ENCODE measurements at regions not wholly inside any gene's neighbourhood (a gene's known extent, or its start where the extent isn't known, plus 50 kb on each side); places are given as distances from the start of the nearest gene placed in this dataset.

- DNase-seq, result no peak
- intact Hi-C loops (cut with micrococcal nuclease), result no loop called here
- Mint-ChIP-seq H3K4me3 (no peak overlapping the region), H3K9me3 (no peaks in the 10 kb centered on the region), H3K36me3 (ENCODE audit: low read depth) (no peaks in the 10 kb centered on the region), H3K27ac (no peak overlapping the region), H3K27me3 (ENCODE audit: low read depth) (no peaks in the 10 kb centered on the region), H3K4me1 (ENCODE audit: low read depth) (no peaks in the 10 kb centered on the region)
- CTCF ChIA-PET, result interaction anchor here (0.7 kb wide), 1 partner anchor 54 kb away, joined by 3 read pairs; no protein-coding TSS in a partner anchor
Measured at GRCh38 chr10:78905957-78906308, 162.8 kb upstream of the ZMIZ1 start.

- DNase-seq, result no peak
- H3K27ac Mint-ChIP-seq, result no peak overlapping the region
- no peaks in the 10 kb centered on the region for H3K4me1 Mint-ChIP-seq (ENCODE audit: low read depth)
- H3K27me3 Mint-ChIP-seq (ENCODE audit: low read depth), result no peaks in the 10 kb centered on the region
- no peaks in the 10 kb centered on the region for H3K36me3 Mint-ChIP-seq (ENCODE audit: low read depth)
- H3K4me3 Mint-ChIP-seq, result no peak overlapping the region
- no peaks in the 10 kb centered on the region for H3K9me3 Mint-ChIP-seq
- intact Hi-C loops (cut with micrococcal nuclease), result no loop called here
- CTCF ChIA-PET, result no interaction called here
Measured at GRCh38 chr10:78906734-78907390, 161.9 kb upstream of the ZMIZ1 start.

GRCh38 chr10:78907551-78908211 is 161.1 kb upstream of the ZMIZ1 start:
- intact Hi-C loops (cut with micrococcal nuclease), result no loop called here
- H3K36me3 Mint-ChIP-seq (ENCODE audit: low read depth), result no peaks in the 10 kb centered on the region
- CTCF ChIA-PET, result no interaction called here

GRCh38 chr10:78909221-78909620 is 159.5 kb upstream of the ZMIZ1 start:
- no peaks in the 10 kb centered on the region for H3K27me3 Mint-ChIP-seq (ENCODE audit: low read depth)
- no peaks in the 10 kb centered on the region for H3K9me3 Mint-ChIP-seq
- intact Hi-C loops (cut with micrococcal nuclease), result no loop called here
- H3K4me3 Mint-ChIP-seq, result no peak overlapping the region
- no peaks in the 10 kb centered on the region for H3K36me3 Mint-ChIP-seq (ENCODE audit: low read depth)
- CTCF ChIA-PET, result interaction anchor here (0.6 to 1.3 kb wide), 3 partner anchors 9 to 223 kb away, joined by 3 to 7 read pairs (median 3); no protein-coding TSS in a partner anchor
- no peak overlapping the region for H3K27ac Mint-ChIP-seq
- DNase-seq, result peak; percentile 1
- no peaks in the 10 kb centered on the region for H3K4me1 Mint-ChIP-seq (ENCODE audit: low read depth)

More at GRCh38 chr10:78907551-78908211, 161.1 kb upstream of the ZMIZ1 start:
- Mint-ChIP-seq H3K27ac (no peak overlapping the region), H3K27me3 (ENCODE audit: low read depth) (no peaks in the 10 kb centered on the region), H3K4me1 (ENCODE audit: low read depth) (no peaks in the 10 kb centered on the region), H3K4me3 (no peak overlapping the region), H3K9me3 (no peaks in the 10 kb centered on the region)
- peak; percentile 2 for DNase-seq

DNA sequence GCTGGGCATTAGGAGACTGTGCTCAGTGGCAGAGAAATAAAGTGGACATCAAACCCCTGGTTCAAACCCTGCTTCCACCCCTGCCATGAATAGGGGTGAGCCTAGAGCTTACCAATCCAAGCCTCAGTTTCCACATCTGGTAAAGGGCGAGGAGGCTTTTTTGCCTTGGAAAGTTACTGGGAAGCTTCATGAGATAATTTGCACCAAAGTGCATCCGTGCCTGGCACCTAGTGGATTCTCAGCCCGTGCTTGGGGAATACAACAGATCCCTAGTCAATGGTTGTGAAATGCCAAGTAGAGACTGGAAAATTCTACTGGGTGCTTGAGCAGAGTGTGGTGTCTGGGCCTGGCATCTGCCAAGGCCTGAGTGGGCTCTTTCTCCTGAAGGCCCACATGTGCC is 158.7 kb upstream of the ZMIZ1 start:
- Mint-ChIP-seq H3K4me3 (no peak overlapping the region), H3K9me3 (no peaks in the 10 kb centered on the region), H3K4me1 (ENCODE audit: low read depth) (no peaks in the 10 kb centered on the region), H3K27me3 (ENCODE audit: low read depth) (no peaks in the 10 kb centered on the region), H3K27ac (no peak overlapping the region), H3K36me3 (ENCODE audit: low read depth) (no peaks in the 10 kb centered on the region)
- no peak for DNase-seq
- intact Hi-C loops (cut with micrococcal nuclease), result no loop called here
- CTCF ChIA-PET, result interaction anchor here (0.6 to 1.3 kb wide), 2 partner anchors 8 to 64 kb away, joined by 3 to 7 read pairs; no protein-coding TSS in a partner anchor

DNA sequence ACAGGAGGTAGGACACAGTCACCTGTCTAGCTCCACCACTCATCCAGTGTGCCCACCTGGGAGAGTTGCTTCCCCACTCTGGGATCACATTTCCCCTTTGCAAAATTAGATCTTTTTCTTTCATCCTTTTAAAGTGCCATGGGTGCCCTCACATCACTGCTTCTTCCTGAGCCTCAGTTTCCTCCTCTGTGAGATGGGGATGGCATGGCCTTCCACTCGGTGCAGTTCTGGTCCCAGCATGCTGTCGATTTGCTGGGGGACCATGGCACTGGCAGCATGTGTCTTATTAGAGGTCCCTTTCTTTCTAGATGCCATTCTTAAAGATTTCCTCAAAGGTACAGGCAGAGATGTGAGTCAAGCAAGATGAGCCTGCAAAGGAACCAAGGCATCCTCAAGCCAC is 158.3 kb upstream of the ZMIZ1 start:
- Mint-ChIP-seq H3K9me3 (no peaks in the 10 kb centered on the region), H3K4me3 (no peak overlapping the region), H3K27me3 (ENCODE audit: low read depth) (no peaks in the 10 kb centered on the region), H3K27ac (no peak overlapping the region), H3K36me3 (ENCODE audit: low read depth) (no peaks in the 10 kb centered on the region), H3K4me1 (ENCODE audit: low read depth) (no peaks in the 10 kb centered on the region)
- CTCF ChIA-PET, result no interaction called here
- DNase-seq, result no peak
- intact Hi-C loops (cut with micrococcal nuclease), result no loop called here

DNA sequence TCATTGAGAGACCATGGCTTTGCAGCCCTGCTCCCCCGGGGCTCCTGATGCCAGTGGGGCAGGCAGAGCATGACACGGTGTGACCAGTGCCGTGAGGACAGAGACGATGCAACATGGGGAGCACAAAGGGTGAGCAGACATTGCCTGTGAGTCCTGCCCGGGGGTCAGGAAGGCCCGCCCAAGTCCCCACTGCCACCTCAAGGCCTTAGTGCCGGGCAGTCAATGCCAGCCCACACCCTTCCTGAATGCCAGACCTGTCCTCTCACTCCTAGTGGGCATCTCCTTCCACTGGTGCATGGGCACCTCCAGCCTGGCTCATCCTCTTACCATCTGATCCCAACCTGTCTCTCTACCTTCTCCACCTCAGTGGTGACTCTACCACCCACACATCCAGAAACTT is 157.9 kb upstream of the ZMIZ1 start:
- H3K27me3 Mint-ChIP-seq (ENCODE audit: low read depth), result no peaks in the 10 kb centered on the region
- no peaks in the 10 kb centered on the region for H3K36me3 Mint-ChIP-seq (ENCODE audit: low read depth)
- H3K27ac Mint-ChIP-seq, result no peak overlapping the region
- intact Hi-C loops (cut with micrococcal nuclease), result no loop called here
- no peaks in the 10 kb centered on the region for H3K9me3 Mint-ChIP-seq
- no peak for DNase-seq
- CTCF ChIA-PET, result no interaction called here
- H3K4me3 Mint-ChIP-seq, result no peak overlapping the region
- no peaks in the 10 kb centered on the region for H3K4me1 Mint-ChIP-seq (ENCODE audit: low read depth)

- intact Hi-C loops (cut with micrococcal nuclease), result no loop called here
- H3K27ac Mint-ChIP-seq, result no peak overlapping the region
- no peak overlapping the region for H3K4me3 Mint-ChIP-seq
- CTCF ChIA-PET, result no interaction called here
- H3K36me3 Mint-ChIP-seq (ENCODE audit: low read depth), result no peaks in the 10 kb centered on the region
- no peaks in the 10 kb centered on the region for H3K9me3 Mint-ChIP-seq
- no peaks in the 10 kb centered on the region for H3K4me1 Mint-ChIP-seq (ENCODE audit: low read depth)
- no peaks in the 10 kb centered on the region for H3K27me3 Mint-ChIP-seq (ENCODE audit: low read depth)
- DNase-seq, result no peak
Measured at GRCh38 chr10:78911533-78912340, 157.0 kb upstream of the ZMIZ1 start.

DNA sequence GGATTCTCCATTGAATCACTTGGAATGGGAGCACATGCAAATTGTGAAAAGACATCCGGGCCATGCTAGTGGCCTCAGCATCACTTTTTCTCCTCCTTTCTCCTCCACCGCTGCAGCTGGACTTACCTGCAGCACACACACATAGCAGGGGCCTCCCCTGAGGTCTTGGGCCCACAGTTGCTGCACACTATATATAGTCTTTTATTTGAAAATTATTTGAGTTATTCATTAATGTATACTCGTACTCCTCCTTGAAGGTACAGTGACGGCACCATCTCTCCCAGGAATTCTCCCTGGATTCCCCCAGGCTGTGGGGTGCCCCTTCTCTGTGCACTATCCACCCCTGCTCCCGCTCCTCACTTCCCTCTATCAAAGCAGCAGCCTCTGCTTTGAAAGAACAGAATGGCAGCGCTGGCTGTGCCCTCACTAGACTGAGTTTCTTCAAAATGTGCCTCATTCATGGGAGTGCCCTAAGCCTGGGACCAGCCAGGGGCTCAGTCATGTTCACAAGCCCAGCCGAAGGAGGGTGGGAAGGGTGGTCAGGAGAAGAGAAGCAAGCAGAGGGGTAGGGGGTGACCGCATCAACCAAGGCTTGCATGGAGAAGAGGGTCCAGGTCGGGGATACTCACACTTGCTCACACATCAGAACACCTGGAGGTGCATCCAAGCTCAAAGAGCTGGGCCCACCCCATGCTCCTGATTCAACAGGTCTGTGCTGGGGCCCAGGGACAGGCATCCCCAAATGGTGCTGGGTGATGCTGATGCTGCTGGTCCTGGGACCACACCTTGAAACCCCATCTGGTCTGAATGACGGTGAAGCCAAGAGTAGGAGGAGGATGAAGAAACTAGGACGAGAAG is 156.2 kb upstream of the ZMIZ1 start:
- DNase-seq, result no peak
- Mint-ChIP-seq H3K27me3 (ENCODE audit: low read depth) (no peaks in the 10 kb centered on the region), H3K36me3 (ENCODE audit: low read depth) (no peaks in the 10 kb centered on the region), H3K27ac (no peak overlapping the region), H3K9me3 (no peaks in the 10 kb centered on the region), H3K4me1 (ENCODE audit: low read depth) (no peaks in the 10 kb centered on the region), H3K4me3 (no peak overlapping the region)
- CTCF ChIA-PET, result interaction anchor here (1.1 kb wide), 1 partner anchor 16 kb away, joined by 3 read pairs; no protein-coding TSS in a partner anchor
- intact Hi-C loops (cut with micrococcal nuclease), result no loop called here

- H3K4me3 Mint-ChIP-seq, result no peak overlapping the region
- H3K9me3 Mint-ChIP-seq, result no peaks in the 10 kb centered on the region
- CTCF ChIA-PET, result interaction anchor here (1.1 kb wide), 1 partner anchor 17 kb away, joined by 3 read pairs; no protein-coding TSS in a partner anchor
- no peaks in the 10 kb centered on the region for H3K36me3 Mint-ChIP-seq (ENCODE audit: low read depth)
- no peaks in the 10 kb centered on the region for H3K4me1 Mint-ChIP-seq (ENCODE audit: low read depth)
- intact Hi-C loops (cut with micrococcal nuclease), result no loop called here
- H3K27ac Mint-ChIP-seq, result no peak overlapping the region
- no peak for DNase-seq
- no peaks in the 10 kb centered on the region for H3K27me3 Mint-ChIP-seq (ENCODE audit: low read depth)
Measured at GRCh38 chr10:78913219-78914059, 155.3 kb upstream of the ZMIZ1 start.

- Mint-ChIP-seq H3K9me3 (no peaks in the 10 kb centered on the region), H3K4me3 (no peak overlapping the region), H3K27ac (no peak overlapping the region), H3K27me3 (ENCODE audit: low read depth) (no peaks in the 10 kb centered on the region), H3K4me1 (ENCODE audit: low read depth) (no peaks in the 10 kb centered on the region), H3K36me3 (ENCODE audit: low read depth) (no peaks in the 10 kb centered on the region)
- CTCF ChIA-PET, result interaction anchor here (1.1 kb wide), 1 partner anchor 18 kb away, joined by 3 read pairs; no protein-coding TSS in a partner anchor
- no peak for DNase-seq
- intact Hi-C loops (cut with micrococcal nuclease), result no loop called here
Measured at GRCh38 chr10:78914060-78914378, 154.7 kb upstream of the ZMIZ1 start.

Data from activated naive CD4-positive, alpha-beta T cell treated with anti-CD3 and anti-CD28 coated beads for 36 hours (primary cell).